K562 (cell line): ENCODE measurements at regions not wholly inside any gene's neighbourhood (a gene's known extent, or its start where the extent isn't known, plus 50 kb on each side); places are given as distances from the start of the nearest gene placed in this dataset.

Experiments
- ATAC-seq: fragments of 200-7000 bp; cut with Tn5 transposase; 3 replicates; pipeline ENCODE4 v1.9.1; 2020; ENCODE audit warnings: moderate library complexity
- BruUV-seq: library from RNA; stranded (reverse); fragments of 400-500 nt; replicated peaks from 2 replicates; lab custom pipeline; 2021; lab: Mats Ljungman, UMichigan
- CTCF ChIA-PET: fragments of 300-600 bp; formaldehyde crosslinking; extraction: SDS; loops from one replicate; lab custom pipeline; 2021; ENCODE audit warnings: low intra/inter-chr PET ratio; lab: Yijun Ruan, JAX
- POLR2A ChIA-PET: fragments of 300-600, 350-650 bp; sonication (Branson Sonifier 250); formaldehyde crosslinking; extraction: SDS; loops from one replicate; lab custom pipeline; 2021; ENCODE audit warnings: antibody characterized with exemption, inconsistent platforms; lab: Yijun Ruan, JAX
- DNase-seq, 4 experiments: peaks; one replicate each; pipeline versions ENCODE4 v3.0.0 to v3.0.0-alpha.2; 2011 to 2018; ENCODE audit warnings: low spot score in 3 of 4, mixed read lengths in 3 of 4; ENCODE audit errors: extremely low read depth in 1 of 4
- FAIRE-seq: peaks from 2 replicates; lab custom pipeline; 2011; peaks lifted over from hg19 to GRCh38; lab: Jason Lieb, UNC
- H2AFZ ChIP-seq: 2 replicates; pipeline ENCODE4 v1.6.0; 2011; ENCODE audit warnings: low read depth, low read length, control low read depth, inconsistent platforms
- H3K27ac ChIP-seq: fragments of 200-600 bp; 3 replicates; pipeline ENCODE4 v1.8.0; 2011; ENCODE audit warnings: low read depth, mild to moderate bottlenecking, control low read depth, inconsistent platforms, low read length, moderate library complexity, mixed read lengths; ENCODE audit errors: extremely low read depth
- H3K27me3 ChIP-seq, 2 experiments: fragments of 300-600 bp in 1 of 2; 2 replicates in 1 of 2; 3 replicates in 1 of 2; pipeline versions ENCODE4 v1.6.0 to v1.8.0; 2011; ENCODE audit warnings: inconsistent platforms in 2 of 2, low read length in 2 of 2, mild to moderate bottlenecking in 1 of 2, mixed read lengths in 1 of 2, moderate library complexity in 1 of 2; ENCODE audit not compliant: control insufficient read depth in 2 of 2, insufficient read depth in 2 of 2
- H3K36me3 ChIP-seq: fragments of 300-600 bp; 3 replicates; pipeline ENCODE4 v1.8.0; 2011; ENCODE audit warnings: mild to moderate bottlenecking, low read length, inconsistent platforms; ENCODE audit not compliant: control insufficient read depth, insufficient read depth
- H3K4me1 ChIP-seq, 2 experiments: fragments of 200-600 bp in 1 of 2; replicated peaks in 1 of 2; 2 replicates in 1 of 2; 3 replicates in 1 of 2; pipeline versions ENCODE4 v1.5.1 to v1.8.0; 2011; ENCODE audit warnings: inconsistent platforms in 2 of 2, low read length in 2 of 2, mild to moderate bottlenecking in 1 of 2, mixed read lengths in 1 of 2, moderate library complexity in 1 of 2; ENCODE audit not compliant: control insufficient read depth in 2 of 2, insufficient read depth in 2 of 2
- H3K4me2 ChIP-seq: 2 replicates; pipeline ENCODE4 v1.6.1; 2011; ENCODE audit warnings: low read length, control low read depth, inconsistent platforms, mixed read lengths; ENCODE audit not compliant: insufficient read depth
- H3K4me3 ChIP-seq: fragments of 200-600 bp; sonication (generic), shearing (Covaris generic); 2 replicates; pipeline ENCODE4 v1.5.1; 2016; ENCODE audit warnings: control low read depth, inconsistent platforms
- H3K79me2 ChIP-seq: fragments of 200-600 bp; 3 replicates; pipeline ENCODE4 v1.8.0; 2011; ENCODE audit warnings: low read length, inconsistent platforms; ENCODE audit not compliant: control insufficient read depth, insufficient read depth
- H3K9ac ChIP-seq, 2 experiments: 2 replicates each; pipeline versions ENCODE4 v1.6.0 to v1.6.1; 2011; ENCODE audit warnings: low read depth in 2 of 2, low read length in 2 of 2, control low read depth in 1 of 2, inconsistent platforms in 1 of 2, mild to moderate bottlenecking in 1 of 2, mixed read lengths in 1 of 2; ENCODE audit not compliant: insufficient read depth in 1 of 2
- H3K9me1 ChIP-seq: one replicate; pipeline ENCODE4 v1.6.0; 2011; ENCODE audit warnings: inconsistent platforms, mild to moderate bottlenecking, low read length, moderate library complexity; ENCODE audit not compliant: control insufficient read depth, insufficient read depth
- H3K9me3 ChIP-seq: replicated peaks from 2 replicates; pipeline ENCODE4 v1.5.1; 2011; ENCODE audit warnings: low read depth, low read length, inconsistent platforms; ENCODE audit not compliant: control insufficient read depth, insufficient read depth
- H4K20me1 ChIP-seq: replicated peaks from 2 replicates; pipeline ENCODE4 v1.6.1; 2011; ENCODE audit warnings: low read length, inconsistent platforms, mixed read lengths; ENCODE audit not compliant: control insufficient read depth, insufficient read depth
- CBX1 ChIP-seq: sonication (generic); IDR thresholded peaks from 2 replicates; pipeline ENCODE4 v1.6.1; 2016; ENCODE audit warnings: antibody characterized with exemption, low read depth, mild to moderate bottlenecking
- DDX20 ChIP-seq: fragments of 450-650 bp; IDR thresholded peaks from 2 replicates; pipeline ENCODE4 v1.6.1; 2016; ENCODE audit warnings: missing genetic modification characterization, low read depth, mild to moderate bottlenecking, missing compliant biosample characterization, moderate library complexity
- GATAD2A ChIP-seq: fragments of 450-650 bp; IDR thresholded peaks from 2 replicates; pipeline ENCODE4 v1.6.1; 2017
- HDAC2 ChIP-seq: fragments of 450-650 bp; IDR thresholded peaks from 2 replicates; pipeline ENCODE4 v1.6.1; 2016; ENCODE audit warnings: mild to moderate bottlenecking
- HMG20A ChIP-seq: fragments of 450-650 bp; formaldehyde crosslinking; conservative IDR thresholded peaks from 2 replicates; pipeline ENCODE4 v1.4.0; 2020; ENCODE audit warnings: mild to moderate bottlenecking, mixed read lengths
- ILK ChIP-seq: fragments of 450-650 bp; IDR thresholded peaks from 2 replicates; pipeline ENCODE4 v1.6.1; 2016; ENCODE audit warnings: missing genetic modification characterization, low read depth, mild to moderate bottlenecking, missing compliant biosample characterization, moderate library complexity, borderline replicate concordance
- NR0B1 ChIP-seq: fragments of 450-650 bp; IDR thresholded peaks from one replicate; pipeline ENCODE4 v1.6.1; 2018; ENCODE audit warnings: mild to moderate bottlenecking, moderate library complexity; ENCODE audit not compliant: partially characterized antibody
- NUFIP1 ChIP-seq: fragments of 450-650 bp; IDR thresholded peaks from 2 replicates; pipeline ENCODE4 v1.6.1; 2018; ENCODE audit not compliant: partially characterized antibody
- POLR2A ChIP-seq: fragments of 450-650 bp; conservative IDR thresholded peaks from 2 replicates; pipeline ENCODE4 v1.6.1; 2016
- PTRF ChIP-seq: fragments of 450-650 bp; IDR thresholded peaks from 2 replicates; pipeline ENCODE4 v1.6.1; 2016; ENCODE audit warnings: mild to moderate bottlenecking, missing genetic modification characterization, missing compliant biosample characterization
- PURB ChIP-seq: sonication (generic); formaldehyde crosslinking; IDR thresholded peaks from 2 replicates; pipeline ENCODE4 v1.9.0; 2021; ENCODE audit warnings: low read depth, mild to moderate bottlenecking, missing genetic modification reagents
- SAP30 ChIP-seq: fragments of 200-600 bp; sonication (generic); IDR thresholded peaks from 2 replicates; pipeline ENCODE4 v1.6.1; 2012; ENCODE audit warnings: borderline replicate concordance, low read depth, mild to moderate bottlenecking, moderate library complexity, low read length, control low read depth, inconsistent platforms; ENCODE audit not compliant: insufficient read depth, poor library complexity, severe bottlenecking
- TBL1XR1 ChIP-seq, 2 experiments: IDR thresholded peaks; 2 replicates each; pipeline ENCODE4 v1.6.1; 2012; ENCODE audit warnings: improper control_type of control experiment in 2 of 2, low read length in 2 of 2, mild to moderate bottlenecking in 1 of 2
- ZBTB43 ChIP-seq: sonication (generic); formaldehyde crosslinking; IDR thresholded peaks from 2 replicates; pipeline ENCODE4 v1.8.0; 2023; ENCODE audit warnings: mild to moderate bottlenecking, missing genetic modification reagents
- ZNF174 ChIP-seq: fragments of 250-450 bp; sonication (Bioruptor Pico); IDR thresholded peaks from 2 replicates; pipeline ENCODE4 v1.4.0; 2020; ENCODE audit warnings: mild to moderate bottlenecking
- ZNF274 ChIP-seq: IDR thresholded peaks from 2 replicates; pipeline ENCODE4 v1.6.1; 2011; ENCODE audit warnings: low read depth, mild to moderate bottlenecking, low read length, moderate library complexity, borderline replicate concordance
- ZNF551 ChIP-seq: fragments of 250-450 bp; sonication (Bioruptor Pico); IDR thresholded peaks from 2 replicates; pipeline ENCODE4 v1.5.0; 2021; ENCODE audit warnings: mild to moderate bottlenecking, moderate library complexity
- WGBS: fragments of 100-300 bp; shearing (Covaris generic); methylation state at CpG from one replicate; pipeline ENCODE4 v1.1.6; 2016; ENCODE audit warnings: low coverage, mixed read lengths; ENCODE audit not compliant: insufficient coverage; ENCODE audit errors: missing lambda C conversion rate; 5-methylcytosine and 5-hydroxymethylcytosine counted together
- in situ Hi-C: fragments of 300-500 bp; cut with MboI; formaldehyde crosslinking; loops from 4 replicates; pipeline ENCODE4 v1.15.0; 2018; ENCODE audit warnings: inconsistent platforms, mixed read lengths
- intact Hi-C: fragments of 100-400 bp; cut with micrococcal nuclease; formaldehyde crosslinking; loops from 2 replicates; pipeline ENCODE4 v1.14.2; 2022
- TF ChIP-seq, protein P1 (sequence below): fragments of 450-650 bp; IDR thresholded peaks from 2 replicates; pipeline ENCODE4 v1.6.1; 2016; ENCODE audit warnings: antibody characterized with exemption

DNA sequence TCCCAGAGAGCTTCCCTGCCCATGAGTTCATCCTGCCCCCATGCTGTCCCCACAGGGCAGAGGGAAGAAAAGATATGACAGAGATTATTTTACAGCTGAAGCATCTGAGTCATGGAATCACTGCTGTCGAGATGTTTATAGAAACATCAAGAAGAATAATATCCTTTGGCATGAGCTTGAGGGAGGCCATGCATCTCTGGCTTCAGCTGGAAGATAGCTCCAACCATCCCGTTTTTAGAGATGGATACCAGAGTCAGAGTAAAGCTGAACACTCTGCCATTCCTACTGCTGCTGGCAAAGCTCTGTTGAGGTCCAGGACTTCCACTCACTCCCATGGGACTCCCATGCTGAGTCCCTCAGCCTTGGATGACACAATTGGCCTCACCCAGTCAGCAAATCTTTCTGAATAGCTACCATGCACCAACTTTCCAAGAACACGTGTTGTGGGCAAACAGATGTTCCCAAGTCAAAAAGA is 167.8 kb downstream of the TTC32 start:
- Histone ChIP-seq H3K79me2 (no peaks in the 10 kb centered on the region), H2AFZ (no peak overlapping the region), H3K9me3 (no peaks in the 10 kb centered on the region), H3K27me3 (peaks cover 0 to 35% of the 10 kb centered on the region in 2 experiments; a peak in 3 of 5 replicates), H3K4me1 (no peaks in the 10 kb centered on the region), H3K9me1 (no peaks in the 10 kb centered on the region), H3K4me3 (no peak overlapping the region), H3K36me3 (no peaks in the 10 kb centered on the region), H3K4me2 (no peak overlapping the region), H4K20me1 (no peaks in the 10 kb centered on the region), H3K9ac (no peak overlapping the region), H3K27ac (no peak overlapping the region)
- WGBS: 0% methylated on average over 3 of the region's 3 CpGs
- FAIRE-seq (no peak), ATAC-seq (no peak), DNase-seq (no peak)
- TF ChIP-seq, protein P1, sequence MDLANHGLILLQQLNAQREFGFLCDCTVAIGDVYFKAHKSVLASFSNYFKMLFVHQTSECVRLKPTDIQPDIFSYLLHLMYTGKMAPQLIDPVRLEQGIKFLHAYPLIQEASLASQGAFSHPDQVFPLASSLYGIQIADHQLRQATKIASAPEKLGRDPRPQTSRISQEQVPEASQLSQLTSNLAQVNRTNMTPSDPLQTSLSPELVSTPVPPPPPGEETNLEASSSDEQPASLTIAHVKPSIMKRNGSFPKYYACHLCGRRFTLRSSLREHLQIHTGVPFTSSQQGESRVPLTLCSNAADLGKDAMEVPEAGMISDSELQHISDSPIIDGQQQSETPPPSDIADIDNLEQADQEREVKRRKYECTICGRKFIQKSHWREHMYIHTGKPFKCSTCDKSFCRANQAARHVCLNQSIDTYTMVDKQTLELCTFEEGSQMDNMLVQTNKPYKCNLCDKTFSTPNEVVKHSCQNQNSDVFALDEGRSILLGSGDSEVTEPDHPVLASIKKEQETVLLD: no peak
- TF ChIP-seq ZNF274: no peak
- no peak for TF ChIP-seq NUFIP1
- no peak for TF ChIP-seq HDAC2
- TF ChIP-seq NR0B1: no peak
- no peak for TF ChIP-seq ZNF174 (CRISPR knock-in tag)
- TF ChIP-seq PURB: no peak
- no peak for TF ChIP-seq ILK (tag)
- no peak for TF ChIP-seq CBX1
- no peak for TF ChIP-seq DDX20 (tag)
- no peak for TF ChIP-seq ZBTB43
- TF ChIP-seq GATAD2A: no peak
- no peak for TF ChIP-seq TBL1XR1 (IDR thresholded peaks at IDR 0.05; ENCODE audit: low read length in 2 of 2)
- no peak for TF ChIP-seq ZNF551 (CRISPR knock-in tag)
- TF ChIP-seq PTRF (tag): no peak
- no peak for TF ChIP-seq POLR2A
- TF ChIP-seq HMG20A (CRISPR knock-in tag): no peak
- no peak for TF ChIP-seq SAP30
- no TSS peak for BruUV-seq
- intact Hi-C loops (no loop called here), in situ Hi-C loops (no loop called here)
- CTCF ChIA-PET: no interaction called here
- POLR2A ChIA-PET: interaction anchor here (0.7 kb wide), 1 partner anchor 9 kb away, joined by 3 read pairs; no protein-coding TSS in a partner anchor
